LHCN-M2 (cell line): ENCODE measurements at regions not wholly inside any gene's neighbourhood (a gene's known extent, or its start where the extent isn't known, plus 50 kb on each side); places are given as distances from the start of the nearest gene placed in this dataset.

ENCODE experiments used
- DNase-seq: peaks from one replicate; pipeline ENCODE4 v3.0.0-alpha.2; 2012; ENCODE audit warnings: low read depth

DNA sequence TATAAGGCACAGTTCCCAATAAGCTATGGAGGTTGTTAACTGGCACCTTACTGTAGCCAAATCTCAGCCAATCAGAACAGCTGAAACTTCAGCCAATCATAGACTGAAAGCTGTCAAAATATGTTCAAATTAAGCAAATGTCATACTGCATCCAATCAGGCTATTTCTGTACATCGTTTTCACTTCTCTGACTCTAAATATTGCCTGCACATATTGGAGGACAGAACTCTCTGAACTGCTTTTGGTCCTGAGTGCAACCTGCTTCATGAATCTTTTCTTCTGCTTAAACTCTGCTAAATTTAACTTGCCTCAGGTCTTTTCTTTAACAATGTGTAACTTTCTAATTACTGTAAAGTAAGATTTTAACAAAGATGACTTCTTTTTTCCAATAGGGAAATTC is 1198.9 kb upstream of the PCDH7 start:
- no peak for DNase-seq

DNA sequence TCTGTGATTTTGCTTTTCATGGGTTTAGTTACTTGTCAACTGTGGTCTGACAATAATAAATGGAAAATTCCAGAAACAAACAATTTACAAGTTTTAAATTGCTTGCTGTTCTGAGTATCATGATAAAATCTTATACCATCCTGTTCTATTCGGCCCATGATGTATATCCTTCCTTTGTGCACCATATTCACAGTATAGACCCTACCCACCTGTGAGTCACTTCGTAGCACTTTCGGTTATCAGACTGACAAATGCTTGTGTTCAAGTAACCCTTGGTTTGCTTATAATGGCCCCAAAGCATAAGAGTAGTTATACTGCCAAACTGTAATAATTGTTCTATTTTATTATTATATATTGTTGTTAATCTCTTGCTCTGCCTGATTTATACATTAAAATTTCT is 1183.4 kb upstream of the PCDH7 start:
- DNase-seq, result no peak

DNA sequence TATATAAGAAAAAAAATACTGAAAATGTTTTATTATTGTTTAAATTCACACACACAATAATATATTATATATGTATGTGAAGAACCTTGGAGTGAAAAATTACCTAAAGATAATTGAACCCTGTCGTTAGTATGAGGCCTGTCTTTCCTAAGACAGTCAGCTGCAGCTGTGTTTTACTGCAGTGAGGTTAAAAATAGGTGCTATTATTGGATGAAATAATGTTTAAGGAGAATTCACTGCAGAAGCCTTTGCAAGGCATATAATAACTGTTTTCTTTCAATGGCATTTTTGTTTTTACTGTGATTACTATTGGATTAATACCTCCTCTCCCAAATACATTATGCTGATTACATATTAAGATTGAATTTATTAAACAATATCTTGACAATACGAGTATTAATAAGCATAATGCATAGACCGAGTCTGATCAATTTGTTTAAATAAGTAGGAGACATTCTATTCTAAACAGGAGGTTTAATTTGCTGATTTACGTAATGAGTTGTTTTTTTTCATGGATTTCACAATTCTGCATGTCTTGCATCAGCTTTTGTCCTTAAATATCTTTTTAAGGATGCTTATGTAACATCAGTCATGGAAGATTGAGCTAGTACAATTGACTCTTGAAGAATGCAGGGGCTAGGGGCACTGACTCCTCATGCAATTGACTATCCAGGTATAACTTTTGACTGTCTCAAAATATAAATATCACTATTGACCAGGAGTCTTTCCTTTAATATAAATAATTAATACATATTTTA is 1181.1 kb upstream of the PCDH7 start:
- peak; percentile 3 for DNase-seq

- no peak for DNase-seq
These were observed 1179.6 kb upstream of the PCDH7 start for GRCh38 chr4:29540439-29541102.

- DNase-seq, result peak; percentile 43
These were observed 1178.4 kb upstream of the PCDH7 start for GRCh38 chr4:29541757-29542156.

GRCh38 chr4:29549342-29549741 is 1170.8 kb upstream of the PCDH7 start:
- peak; percentile 30 for DNase-seq

DNA sequence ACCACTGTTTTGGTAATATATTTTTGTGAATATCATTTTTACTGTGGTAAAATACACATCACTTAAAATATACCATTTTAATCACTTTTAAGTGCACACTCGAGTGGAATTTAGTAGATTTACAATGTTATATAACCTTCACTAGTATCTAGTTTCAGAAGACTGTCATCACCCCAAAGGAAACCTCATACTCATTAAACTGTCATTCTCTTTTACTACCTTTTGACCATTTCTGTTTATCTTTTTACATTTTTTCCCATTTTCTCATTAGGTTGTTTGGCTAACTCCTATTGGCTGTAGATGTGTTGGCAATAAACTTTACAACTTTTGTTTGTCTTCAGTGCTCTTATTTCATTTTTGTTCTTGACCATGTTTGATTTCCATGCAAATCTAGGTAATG is 1168.3 kb upstream of the PCDH7 start:
- no peak for DNase-seq

- peak; percentile 22 for DNase-seq
These were observed 1166.3 kb upstream of the PCDH7 start for GRCh38 chr4:29553846-29554245.

GRCh38 chr4:29558789-29559188 is 1161.4 kb upstream of the PCDH7 start:
- DNase-seq, result no peak

GRCh38 chr4:29559286-29559685 is 1160.9 kb upstream of the PCDH7 start:
- DNase-seq, result no peak

DNA sequence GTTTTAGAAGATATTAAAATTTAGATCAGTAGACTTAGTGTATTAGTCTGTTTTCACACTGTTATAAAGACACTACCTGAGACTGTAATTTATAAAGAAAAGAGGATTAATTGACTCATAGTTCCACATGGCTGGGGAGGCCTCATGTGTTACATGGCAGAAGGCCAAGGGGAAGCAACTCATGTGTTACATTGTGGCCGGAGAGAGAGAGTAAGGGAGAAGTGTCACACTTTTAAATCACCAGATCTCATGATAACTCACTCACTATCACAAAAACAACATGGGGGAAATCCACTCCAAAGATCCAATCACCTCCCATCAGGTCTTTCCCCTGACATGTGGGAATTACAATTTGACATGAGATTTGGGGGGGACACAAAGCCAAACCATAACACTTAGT is 1159.7 kb upstream of the PCDH7 start:
- peak; percentile 29 for DNase-seq

GRCh38 chr4:29565256-29565655 is 1154.9 kb upstream of the PCDH7 start:
- no peak for DNase-seq

- no peak for DNase-seq
These were observed 1153.8 kb upstream of the PCDH7 start for GRCh38 chr4:29566371-29566770.

- no peak for DNase-seq
These were observed 1148.8 kb upstream of the PCDH7 start for GRCh38 chr4:29571322-29571721.

- no peak for DNase-seq
These were observed 1141.8 kb upstream of the PCDH7 start for GRCh38 chr4:29578329-29578728.

GRCh38 chr4:29581457-29581856 is 1138.7 kb upstream of the PCDH7 start:
- no peak for DNase-seq

DNA sequence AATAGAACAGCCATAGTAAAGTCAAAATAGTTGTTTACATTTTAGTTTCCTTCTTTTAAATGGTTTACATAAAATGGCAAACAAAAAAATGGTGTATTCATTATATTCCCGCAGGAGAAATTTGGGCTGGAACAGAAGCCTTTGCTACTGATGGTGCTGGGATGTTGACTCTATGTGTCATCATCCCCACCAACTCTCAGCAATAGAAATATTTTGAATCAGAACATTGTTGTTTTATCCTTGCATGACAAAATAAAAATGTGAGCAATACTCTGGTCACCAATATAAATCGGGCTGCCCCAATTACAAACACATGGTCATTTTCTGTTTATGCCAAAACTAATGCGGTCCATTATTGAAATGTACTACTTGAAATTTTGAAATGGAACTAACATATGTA is 1131.6 kb upstream of the PCDH7 start:
- DNase-seq, result peak; percentile 49

DNA sequence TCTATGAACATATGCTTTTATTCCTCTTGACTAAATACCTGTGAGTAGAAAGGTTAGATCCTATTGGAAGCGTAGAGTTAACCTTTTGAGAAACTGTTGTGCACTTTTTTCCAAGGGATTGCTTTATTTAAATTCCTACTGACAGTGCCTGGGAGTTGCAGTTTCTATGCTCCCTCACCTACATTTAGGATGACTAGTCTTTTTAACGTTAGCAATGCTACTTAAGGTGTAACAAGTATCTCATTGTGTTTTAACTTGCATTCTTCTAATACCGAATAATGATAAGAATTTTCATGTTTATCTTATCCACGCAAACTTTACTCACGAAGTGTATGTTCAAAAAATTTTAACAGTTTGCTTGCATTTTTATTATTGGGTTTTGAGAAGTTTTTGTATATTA is 1123.9 kb upstream of the PCDH7 start:
- no peak for DNase-seq

- DNase-seq, result no peak
These were observed 1101.0 kb upstream of the PCDH7 start for GRCh38 chr4:29619168-29619567.

GRCh38 chr4:29632199-29632598 is 1088.0 kb upstream of the PCDH7 start:
- no peak for DNase-seq

- no peak for DNase-seq
These were observed 1083.2 kb upstream of the PCDH7 start for GRCh38 chr4:29636961-29637360.

DNA sequence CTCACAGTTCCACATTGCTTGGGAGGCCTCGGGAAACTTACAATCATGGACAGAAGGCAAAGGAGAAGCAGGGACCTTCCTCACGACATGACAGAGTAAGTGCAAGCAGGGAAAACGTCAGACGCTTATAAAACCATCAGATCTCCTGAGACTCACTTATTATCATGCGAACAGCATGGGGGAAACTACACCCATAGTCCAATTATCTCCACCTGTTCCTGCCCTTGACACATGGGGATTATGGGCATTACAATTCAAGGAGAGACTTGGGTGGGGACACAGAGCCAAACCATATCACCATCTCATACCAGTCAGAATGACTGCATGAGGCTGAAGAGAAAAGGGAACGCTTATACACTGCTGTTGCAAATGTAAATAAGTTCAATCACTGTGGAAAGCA is 1066.9 kb upstream of the PCDH7 start:
- DNase-seq, result peak; percentile 1

DNA sequence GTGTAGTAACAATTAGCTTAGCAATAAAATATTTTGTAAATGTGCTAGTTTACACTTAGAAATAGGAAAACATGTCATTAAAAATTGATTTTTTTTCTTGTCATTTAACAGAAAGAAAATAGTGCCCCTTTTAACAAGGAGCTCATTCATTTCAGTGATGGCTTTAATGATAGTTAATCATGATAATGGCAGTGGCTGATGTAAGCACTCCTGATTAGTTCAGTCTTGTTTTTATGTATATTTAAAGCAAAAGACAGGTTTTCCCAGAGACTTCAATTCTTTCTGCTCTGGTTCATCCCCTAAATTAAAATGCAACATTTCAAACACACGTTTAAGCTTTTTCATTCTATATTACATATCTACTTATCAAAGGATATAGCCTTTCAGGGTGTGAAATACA is 1039.5 kb upstream of the PCDH7 start:
- no peak for DNase-seq
